ENCODE measurements at regions not wholly inside any gene's neighbourhood (a gene's known extent, or its start where the extent isn't known, plus 50 kb on each side); places are given as distances from the start of the nearest gene placed in this dataset.
"Not testable (repeated sequence)": the region's sequence is repeated elsewhere in the genome, so short reads cannot be mapped to it uniquely, and the experiment has no call there.

DNA sequence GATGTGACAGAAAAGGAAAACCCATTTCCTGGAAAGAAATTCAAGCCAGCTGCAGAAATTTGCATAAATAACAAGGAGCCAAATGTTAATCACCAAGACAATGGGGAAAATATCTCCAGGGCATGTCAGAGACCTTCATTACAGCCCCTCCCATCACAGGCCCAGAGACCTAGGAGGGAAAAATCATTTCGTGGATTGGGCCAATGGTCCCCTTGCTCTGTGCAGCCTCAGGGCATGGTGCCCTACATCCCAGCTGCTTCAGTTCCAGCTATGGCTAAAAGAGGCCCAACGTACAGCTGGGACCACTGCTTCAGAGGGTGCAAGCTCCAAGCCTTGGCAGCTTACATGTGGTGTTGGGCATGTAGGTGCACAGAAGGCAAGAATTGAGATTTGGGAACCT lies 558.3 kb downstream of the FRK start:
- not testable (repeated sequence) for TF ChIP-seq ZNF350 (CRISPR knock-in tag; IDR thresholded peaks at IDR 0.05; ENCODE audit: borderline replicate concordance, low read depth); POLR2A (IDR thresholded peaks at IDR 0.05; ENCODE audit: insufficient read depth in 1 of 2, low read depth in 2 of 2, low read length in 2 of 2); ZC3H4 (CRISPR knock-in tag; IDR thresholded peaks at IDR 0.05; ENCODE audit: borderline replicate concordance); ZNF253 (CRISPR knock-in tag; IDR thresholded peaks at IDR 0.05; ENCODE audit: borderline replicate concordance); KAT7 (CRISPR knock-in tag; IDR thresholded peaks at IDR 0.05; ENCODE audit: borderline replicate concordance); THAP7 (CRISPR knock-in tag; IDR thresholded peaks at IDR 0.05); SUZ12 (IDR thresholded peaks at IDR 0.05; ENCODE audit: low read depth, low read length); CHD4 (IDR thresholded peaks at IDR 0.05; ENCODE audit: borderline replicate concordance, low read length)
- TF ChIP-seq, protein P1, sequence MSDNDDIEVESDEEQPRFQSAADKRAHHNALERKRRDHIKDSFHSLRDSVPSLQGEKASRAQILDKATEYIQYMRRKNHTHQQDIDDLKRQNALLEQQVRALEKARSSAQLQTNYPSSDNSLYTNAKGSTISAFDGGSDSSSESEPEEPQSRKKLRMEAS (IDR thresholded peaks at IDR 0.05): not testable (repeated sequence)

Data from HepG2 (cell line).